Fibroblast of lung (primary cell): ENCODE measurements at regions not wholly inside any gene's neighbourhood (a gene's known extent, or its start where the extent isn't known, plus 50 kb on each side); places are given as distances from the start of the nearest gene placed in this dataset.

Experiments
- CTCF ChIP-seq, 2 donors: IDR thresholded peaks in 1 of 2; conservative IDR thresholded peaks in 1 of 2; 1 replicate in 1 of 2; 2 replicates in 1 of 2; pipeline ENCODE4 v1.5.1; 2011 to 2012; ENCODE audit warnings: low read length in 2 of 2, control low read depth in 1 of 2, inconsistent platforms in 1 of 2, low read depth in 1 of 2, mild to moderate bottlenecking in 1 of 2
- EZH2 ChIP-seq: IDR thresholded peaks from 2 replicates; pipeline ENCODE4 v1.5.1; 2012; ENCODE audit warnings: low read length, control low read depth, mild to moderate bottlenecking; ENCODE audit errors: missing control alignments

DNA sequence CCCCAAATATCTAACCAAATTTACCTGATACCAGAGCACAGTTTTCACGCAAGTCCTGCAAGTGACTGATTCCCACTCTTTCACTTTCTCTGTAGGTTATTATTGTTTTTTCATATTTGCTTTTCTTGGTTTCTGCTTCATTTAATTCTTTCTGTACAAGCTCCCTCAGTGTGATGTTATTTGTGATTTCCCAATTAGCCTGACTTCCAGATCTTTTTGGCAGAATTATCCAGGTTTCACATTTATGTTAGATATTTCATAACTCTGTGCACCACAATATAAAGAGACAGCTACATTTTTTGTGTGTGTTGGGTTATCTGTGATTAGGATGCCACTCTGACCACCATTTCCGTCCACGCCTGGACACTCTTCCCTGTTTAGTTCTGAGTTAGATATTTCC, 381.5 kb upstream of the CNTNAP2 start:
- TF ChIP-seq CTCF (conservative IDR thresholded peaks at IDR 0.05 in 1 of 2, IDR thresholded peaks at IDR 0.05 in 1 of 2; ENCODE audit: low read depth in 1 of 2, low read length in 2 of 2) (no peak), EZH2 (no peak)
